HG03039 (cell line): ENCODE measurements at regions not wholly inside any gene's neighbourhood (a gene's known extent, or its start where the extent isn't known, plus 50 kb on each side); places are given as distances from the start of the nearest gene placed in this dataset.
"Not testable (repeated sequence)": the region's sequence is repeated elsewhere in the genome, so short reads cannot be mapped to it uniquely, and the experiment has no call there.

Source experiments
- ATAC-seq: cut with Tn5 transposase; IDR thresholded peaks from one replicate; pipeline ENCODE4 v1.9.1; 2021; ENCODE audit warnings: mild to moderate bottlenecking, moderate library complexity; ENCODE audit not compliant: unreplicated experiment

GRCh38 chr17:70683936-70684335 is 514.6 kb downstream of the KCNJ2 start:
- no peak for ATAC-seq

- ATAC-seq = no peak
These were observed 518.1 kb downstream of the KCNJ2 start for GRCh38 chr17:70687421-70687820.

GRCh38 chr17:70691150-70691549 is 521.8 kb downstream of the KCNJ2 start:
- ATAC-seq = no peak

- no peak for ATAC-seq
These were observed 530.1 kb downstream of the KCNJ2 start for GRCh38 chr17:70699408-70699807.

GRCh38 chr17:70702683-70703255 is 533.4 kb downstream of the KCNJ2 start:
- ATAC-seq = no peak

GRCh38 chr17:70709596-70709995 is 540.3 kb downstream of the KCNJ2 start:
- no peak for ATAC-seq

GRCh38 chr17:70713694-70714093 is 544.4 kb downstream of the KCNJ2 start:
- no peak for ATAC-seq

GRCh38 chr17:70716551-70716950 is 547.2 kb downstream of the KCNJ2 start:
- ATAC-seq = no peak

GRCh38 chr17:70717042-70717441 is 547.7 kb downstream of the KCNJ2 start:
- ATAC-seq = no peak

- ATAC-seq = no peak
These were observed 567.1 kb downstream of the KCNJ2 start for GRCh38 chr17:70736375-70736957.

GRCh38 chr17:70739065-70739464 is 569.7 kb downstream of the KCNJ2 start:
- no peak for ATAC-seq

GRCh38 chr17:70746574-70746973 is 577.2 kb downstream of the KCNJ2 start:
- ATAC-seq = not testable (repeated sequence)

- ATAC-seq = no peak
These were observed 581.7 kb downstream of the KCNJ2 start for GRCh38 chr17:70750983-70751382.

- not testable (repeated sequence) for ATAC-seq
These were observed 583.1 kb downstream of the KCNJ2 start for GRCh38 chr17:70752461-70752860.

- no peak for ATAC-seq
These were observed 583.7 kb downstream of the KCNJ2 start for GRCh38 chr17:70752966-70753467.

- no peak for ATAC-seq
These were observed 593.7 kb downstream of the KCNJ2 start for GRCh38 chr17:70763018-70763417.

GRCh38 chr17:70767102-70767701 is 597.9 kb downstream of the KCNJ2 start:
- no peak for ATAC-seq

GRCh38 chr17:70769956-70770355 is 600.6 kb downstream of the KCNJ2 start:
- ATAC-seq = no peak

- ATAC-seq = no peak
These were observed 602.6 kb downstream of the KCNJ2 start for GRCh38 chr17:70771804-70772386.

- no peak for ATAC-seq
These were observed 603.4 kb downstream of the KCNJ2 start for GRCh38 chr17:70772761-70773160.

GRCh38 chr17:70773258-70773657 is 603.9 kb downstream of the KCNJ2 start:
- no peak for ATAC-seq
